GM19467 (cell line): ENCODE measurements at regions not wholly inside any gene's neighbourhood (a gene's known extent, or its start where the extent isn't known, plus 50 kb on each side); places are given as distances from the start of the nearest gene placed in this dataset.
A peak's percentile ranks its signal among the peaks of the same experiment; 100 is the strongest.

ENCODE experiments used
- ATAC-seq: cut with Tn5 transposase; IDR thresholded peaks from one replicate; pipeline ENCODE4 v1.9.1; 2021; ENCODE audit warnings: mild to moderate bottlenecking, moderate library complexity; ENCODE audit not compliant: unreplicated experiment

DNA sequence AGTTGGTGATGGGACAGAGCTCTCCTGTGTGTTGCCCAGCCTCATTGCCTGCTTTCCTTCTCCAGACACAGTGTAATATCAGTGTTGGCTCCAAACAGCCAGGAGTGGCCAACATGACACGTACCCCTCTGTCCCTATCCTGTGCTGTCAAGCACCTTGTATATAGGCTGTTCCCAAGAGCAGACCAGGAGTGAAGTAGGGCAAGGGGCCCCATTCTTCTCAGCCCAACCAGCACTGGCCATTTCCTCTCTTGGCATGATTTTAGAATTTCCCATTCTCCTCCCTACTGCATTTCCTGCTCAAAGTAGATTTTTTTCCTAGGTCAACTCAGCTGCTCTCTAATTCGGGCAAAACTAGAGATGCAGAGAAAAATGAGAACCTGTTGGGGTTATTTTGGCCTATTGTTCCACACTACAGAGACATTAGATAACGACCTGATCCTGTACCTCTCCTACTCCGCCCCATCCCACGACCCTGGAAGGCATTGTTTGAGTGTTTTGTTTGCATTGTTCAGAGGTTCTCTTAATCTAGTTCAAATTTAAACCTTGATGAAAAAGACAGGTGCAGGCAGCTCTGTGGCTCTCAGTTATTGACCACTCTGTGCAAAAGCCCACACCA is 95.6 kb downstream of the RASSF10 start:
- no peak for ATAC-seq

DNA sequence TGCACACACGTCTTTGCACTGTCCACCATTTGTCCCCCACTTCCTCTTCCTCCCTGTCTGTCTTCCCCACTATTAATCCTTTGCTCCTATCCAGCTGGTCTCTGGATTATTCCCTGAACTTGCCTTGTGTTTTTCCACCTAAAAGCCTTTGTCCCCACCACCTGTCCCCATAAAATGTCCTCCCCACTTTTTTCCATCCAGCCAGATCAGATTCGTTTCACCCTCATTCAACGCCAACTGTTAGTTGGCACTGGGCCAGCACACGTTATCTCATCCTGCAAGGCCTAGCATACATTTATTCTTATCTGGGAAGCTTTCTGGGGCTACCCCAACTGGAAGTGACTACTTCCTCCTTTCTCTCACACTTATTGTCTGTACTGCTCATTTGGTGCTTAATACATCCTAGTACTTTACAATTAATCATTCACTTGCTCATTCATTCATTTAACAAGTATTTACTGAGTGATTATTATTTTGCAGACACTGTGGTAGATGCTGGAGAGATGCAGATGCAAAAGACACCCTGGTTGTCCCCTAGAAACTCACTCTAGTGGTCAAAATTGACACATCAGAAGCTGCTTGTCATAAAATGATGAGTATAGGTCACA is 96.2 kb downstream of the RASSF10 start:
- ATAC-seq, result peak; percentile 79

DNA sequence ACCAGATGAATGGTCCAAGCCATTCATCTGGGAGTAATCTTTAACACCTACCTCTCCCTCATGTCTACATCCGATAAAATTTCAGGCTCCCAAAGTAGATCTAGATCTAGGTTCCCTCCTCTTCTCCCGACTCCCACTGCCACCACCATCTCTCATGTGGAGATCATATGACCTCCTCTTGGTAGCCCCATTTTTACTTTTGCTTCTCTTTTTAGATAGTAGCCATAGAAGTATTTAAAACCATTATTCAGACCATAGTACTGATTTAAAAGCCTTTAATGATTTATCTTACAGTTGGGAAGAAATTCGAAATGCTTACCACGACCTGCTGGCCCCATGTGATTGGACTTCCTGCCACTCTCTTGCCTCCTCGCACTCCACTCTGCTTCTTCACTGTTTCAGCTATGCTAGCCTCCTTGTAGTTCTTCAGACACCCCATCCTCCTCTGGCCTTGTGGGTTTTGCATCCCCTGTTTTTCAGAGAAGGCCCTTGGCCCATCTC is 98.5 kb downstream of the RASSF10 start:
- ATAC-seq, result no peak

DNA sequence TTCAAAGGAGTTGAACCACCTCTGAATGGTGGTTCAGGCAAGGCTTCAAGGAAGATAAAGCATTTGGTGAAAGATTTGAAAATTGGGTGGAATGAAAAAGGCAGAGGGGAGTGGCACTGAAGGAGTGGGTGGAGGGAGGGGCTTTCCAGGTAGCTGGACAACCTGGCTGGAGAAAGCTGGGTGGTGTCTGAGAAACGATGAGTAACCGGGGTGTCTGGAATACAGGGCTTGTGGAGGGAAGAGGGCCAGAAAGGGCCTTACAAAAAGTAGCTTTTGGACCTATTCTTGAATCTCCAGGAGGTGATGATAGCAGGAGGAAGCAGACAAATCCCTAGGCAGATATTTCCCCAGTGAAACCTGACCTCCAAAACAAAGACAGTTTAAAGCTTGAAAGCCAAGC is 99.3 kb downstream of the RASSF10 start:
- no peak for ATAC-seq

DNA sequence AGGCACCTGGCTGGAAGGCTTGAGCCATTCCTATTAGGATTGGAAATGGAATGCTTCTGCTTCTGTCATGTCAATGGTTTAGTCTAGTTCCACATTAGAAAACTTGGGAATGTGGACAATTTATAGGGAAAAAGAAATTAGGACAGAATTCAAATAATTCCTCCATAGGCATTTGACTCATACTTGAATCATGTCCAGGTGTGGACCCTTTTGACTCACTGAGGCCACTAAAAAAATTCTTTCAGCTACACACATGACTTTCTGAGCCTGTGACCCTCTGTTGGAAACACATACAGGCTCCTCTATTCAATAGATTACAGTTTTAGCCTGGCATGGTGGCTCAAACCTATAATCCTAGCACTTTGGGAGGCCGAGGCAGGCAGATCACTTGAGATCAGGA is 100.5 kb downstream of the RASSF10 start:
- ATAC-seq, result no peak

DNA sequence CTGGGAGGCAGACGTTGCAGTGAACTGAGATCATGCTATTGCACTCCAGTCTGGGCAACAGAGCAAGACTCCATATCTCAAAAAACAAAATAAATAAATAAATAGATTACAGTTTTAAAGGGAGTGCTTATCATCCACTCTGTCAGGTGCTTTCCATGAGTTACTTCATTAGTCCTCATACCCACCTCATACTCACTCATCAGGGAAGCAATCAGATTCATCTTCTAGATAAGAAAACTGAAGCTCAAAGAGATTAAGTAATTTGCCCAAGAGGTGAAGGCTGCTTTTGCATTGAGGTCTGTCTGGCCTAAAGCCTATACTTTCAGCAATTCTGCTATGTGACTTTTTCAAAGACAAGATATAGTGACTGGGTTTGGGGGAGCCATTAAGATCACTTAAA is 101.0 kb downstream of the RASSF10 start:
- no peak for ATAC-seq

DNA sequence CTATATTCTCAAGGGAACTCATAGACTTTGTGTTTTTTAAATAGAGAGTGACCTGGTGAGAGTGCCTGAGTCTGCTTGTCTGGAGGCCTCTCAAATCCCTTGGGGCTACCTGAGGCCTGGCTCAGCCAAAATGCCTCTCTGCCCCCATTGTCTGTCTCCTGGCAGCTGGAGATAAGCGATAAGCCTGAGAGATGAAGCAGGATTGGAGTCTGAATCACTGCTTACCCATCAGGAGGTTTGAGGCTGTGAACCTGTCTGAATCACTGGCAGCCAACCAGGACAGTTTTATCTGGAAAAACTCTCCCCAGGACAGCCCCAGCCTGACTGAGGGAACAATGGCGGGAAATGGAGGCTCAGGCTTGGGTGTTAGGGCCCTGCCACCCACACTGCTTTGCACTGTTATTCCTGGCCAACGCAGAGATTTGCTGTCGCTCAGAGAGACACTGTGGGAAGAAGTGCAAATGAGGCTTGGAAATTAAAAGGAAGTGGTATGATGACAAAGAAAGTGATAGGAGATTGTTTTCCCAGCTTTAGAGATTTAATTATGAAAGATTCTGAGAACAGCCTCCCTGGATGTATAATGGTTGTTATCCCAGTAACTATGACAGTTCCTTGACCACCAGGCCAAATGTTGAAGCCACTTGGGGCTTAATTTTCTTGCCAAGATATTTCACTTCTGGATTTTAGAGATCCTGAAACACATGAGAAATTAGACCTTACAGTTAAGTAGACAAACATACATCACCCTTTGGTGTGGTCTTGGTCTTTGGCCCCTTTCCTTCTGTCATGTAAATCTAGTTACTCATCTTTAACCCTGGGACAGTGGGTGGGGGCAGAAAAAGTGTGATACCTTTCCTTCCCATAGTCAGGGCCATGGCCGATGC is 102.1 kb downstream of the RASSF10 start:
- ATAC-seq, result no peak

DNA sequence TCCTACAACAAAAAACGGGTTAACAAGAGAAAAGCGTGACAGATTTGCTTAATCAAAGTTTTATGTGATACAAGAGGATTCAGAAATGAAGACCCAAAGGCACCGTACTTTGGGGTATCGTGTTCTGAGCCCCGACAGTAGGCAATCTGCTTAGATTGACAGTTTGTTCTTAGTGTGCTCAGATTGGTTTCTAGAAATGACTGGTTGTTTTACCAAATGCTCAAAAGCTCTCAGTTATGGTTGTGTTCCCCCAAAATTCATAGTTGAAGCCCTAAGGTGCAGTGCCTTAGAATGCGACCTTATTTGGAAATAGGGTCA is 102.7 kb downstream of the RASSF10 start:
- ATAC-seq, result no peak

DNA sequence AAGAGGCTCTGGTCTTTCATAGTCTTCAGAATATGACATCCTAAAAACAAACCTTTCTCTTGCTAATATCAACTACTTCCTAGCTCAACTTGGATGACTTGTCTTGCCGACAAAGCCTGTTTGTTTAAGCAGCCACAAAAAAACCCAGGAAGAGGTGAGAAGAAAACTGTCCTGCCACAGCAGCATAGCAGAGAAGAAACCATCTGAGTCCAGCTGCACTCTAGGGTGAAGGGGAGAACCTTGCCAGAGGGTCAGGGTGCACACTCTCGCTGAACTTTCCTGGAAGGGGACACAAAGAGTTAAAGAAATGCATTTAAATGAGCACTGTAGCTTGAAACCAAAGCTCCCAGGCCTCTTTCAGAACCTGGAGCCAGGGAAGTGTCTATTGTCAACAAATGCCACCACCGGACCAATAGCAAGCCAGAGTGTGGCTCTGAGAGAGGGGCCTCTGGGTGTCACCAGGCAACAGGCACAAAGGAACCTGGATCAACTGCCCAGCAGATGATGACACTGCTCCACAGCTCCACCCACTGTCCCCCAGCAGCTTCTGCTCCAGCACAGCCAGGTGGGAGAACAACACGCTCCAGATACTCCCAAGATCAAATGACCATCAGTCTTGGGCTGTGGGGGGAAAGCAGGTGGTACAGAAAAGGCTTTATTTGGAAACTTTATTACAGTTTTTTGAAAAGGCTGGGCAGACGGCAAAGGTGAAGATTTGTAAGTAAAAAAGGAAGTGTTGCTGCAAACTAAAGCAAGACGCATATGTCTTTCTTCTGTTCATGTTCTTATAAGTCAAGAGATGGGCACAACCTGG is 105.7 kb downstream of the RASSF10 start:
- no peak for ATAC-seq

DNA sequence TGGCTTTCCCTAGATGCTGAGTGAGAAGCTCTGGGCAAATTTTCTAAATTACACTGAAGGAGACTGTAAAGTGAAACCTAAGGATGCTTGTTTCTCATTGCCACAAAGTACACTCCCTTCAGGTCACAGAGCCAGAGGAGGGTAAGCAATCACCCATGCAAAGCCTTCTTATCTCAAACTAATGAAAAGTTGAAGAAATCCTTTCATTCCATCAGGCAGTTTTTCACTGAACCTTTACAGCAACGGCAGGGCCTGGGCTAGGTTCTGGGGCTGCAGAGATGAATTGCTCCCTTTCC is 106.2 kb downstream of the RASSF10 start:
- ATAC-seq, result no peak

DNA sequence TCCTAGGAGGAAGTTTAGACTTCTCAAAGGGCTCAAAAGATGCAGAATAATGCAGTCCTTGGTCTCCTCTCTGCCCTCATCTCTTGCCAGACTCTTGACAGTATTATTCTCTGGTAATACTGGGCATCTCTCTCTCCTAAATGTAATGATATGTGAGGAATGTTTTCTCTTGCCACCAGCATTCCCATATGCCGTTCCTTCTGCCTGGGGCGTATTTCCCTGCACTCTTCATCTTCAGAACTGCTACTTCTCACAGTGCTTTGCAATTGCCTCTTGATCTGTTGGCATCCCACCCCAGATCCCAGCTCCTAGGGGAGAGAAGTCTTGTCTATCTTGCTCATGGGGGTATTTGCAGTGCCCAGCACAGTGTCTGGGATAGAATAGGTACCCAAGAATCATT is 107.4 kb downstream of the RASSF10 start:
- ATAC-seq, result no peak

DNA sequence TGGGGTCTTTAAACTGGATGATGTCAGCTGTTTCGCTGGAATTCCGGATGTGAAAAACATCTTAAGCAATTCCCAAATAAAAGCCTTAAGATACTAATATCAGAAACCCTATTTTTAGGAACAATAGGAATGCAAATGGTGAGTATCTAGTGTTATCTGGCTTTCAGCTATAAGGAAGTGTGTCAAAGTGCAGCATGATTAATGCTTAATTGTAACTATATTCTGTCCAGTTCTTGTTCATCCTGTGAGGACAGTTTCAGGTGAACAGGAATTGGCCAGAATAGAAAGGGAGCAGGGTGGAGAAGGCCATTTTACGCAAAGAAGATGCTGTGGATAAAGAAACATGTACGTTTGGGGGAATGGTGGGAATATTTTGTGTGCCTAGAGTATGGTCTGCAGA is 108.2 kb downstream of the RASSF10 start:
- ATAC-seq, result no peak

DNA sequence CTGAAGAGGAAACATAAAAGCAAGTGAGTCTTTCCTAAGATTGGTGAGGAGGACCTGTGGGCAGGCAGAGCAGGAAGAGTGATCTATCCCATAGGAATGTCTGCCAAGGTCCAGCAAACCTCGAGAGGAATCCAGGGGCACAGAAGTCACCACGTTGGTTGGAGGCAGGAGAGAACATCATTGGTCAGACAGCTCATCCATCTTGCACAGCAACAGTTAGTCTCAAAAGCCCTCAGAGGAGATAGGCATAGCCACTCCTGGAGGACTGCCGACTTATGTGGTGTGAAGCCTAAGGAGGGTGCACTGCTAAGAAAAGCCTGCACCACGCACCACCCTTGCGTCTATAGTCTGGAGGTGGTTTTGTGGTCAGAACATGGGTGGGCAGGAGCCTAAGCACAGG is 109.1 kb downstream of the RASSF10 start:
- no peak for ATAC-seq

DNA sequence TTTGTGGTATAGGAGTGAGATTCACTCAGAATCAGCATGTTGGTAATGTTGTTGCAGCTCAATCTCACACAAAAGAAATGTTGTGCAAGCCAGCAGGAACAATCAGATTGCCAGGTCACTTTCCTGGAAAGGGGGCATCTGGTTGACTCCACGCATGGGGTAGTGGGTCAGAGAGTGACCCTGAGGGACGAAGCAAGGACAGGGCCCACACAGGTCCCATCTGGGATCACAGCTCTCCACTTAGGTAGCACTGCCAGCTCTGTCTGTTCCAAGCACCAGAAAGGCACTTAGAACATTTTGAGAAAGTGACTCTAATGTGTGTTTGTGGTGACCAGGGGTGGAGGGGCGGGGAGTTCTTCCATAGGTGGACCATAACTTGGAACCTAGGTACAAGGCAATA is 109.5 kb downstream of the RASSF10 start:
- no peak for ATAC-seq

DNA sequence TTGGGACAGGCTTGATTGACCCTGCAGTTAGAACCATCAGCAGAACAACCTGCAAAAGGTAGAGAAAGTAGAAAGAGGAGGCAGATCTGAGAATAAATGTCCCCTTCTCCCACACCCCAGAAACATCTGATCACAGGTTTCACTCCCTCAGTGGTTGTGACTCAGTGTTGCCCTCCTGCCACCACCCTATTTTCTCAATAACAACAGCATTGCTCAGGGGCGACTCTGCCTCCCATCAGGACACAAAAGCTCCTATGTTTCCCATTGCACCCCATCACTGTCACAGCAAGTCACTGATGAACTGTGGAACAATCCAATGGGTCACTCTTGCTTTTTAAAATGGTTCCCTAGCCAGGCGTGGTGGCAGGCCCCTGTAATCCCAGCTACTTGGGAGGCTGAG is 110.2 kb downstream of the RASSF10 start:
- ATAC-seq, result no peak

DNA sequence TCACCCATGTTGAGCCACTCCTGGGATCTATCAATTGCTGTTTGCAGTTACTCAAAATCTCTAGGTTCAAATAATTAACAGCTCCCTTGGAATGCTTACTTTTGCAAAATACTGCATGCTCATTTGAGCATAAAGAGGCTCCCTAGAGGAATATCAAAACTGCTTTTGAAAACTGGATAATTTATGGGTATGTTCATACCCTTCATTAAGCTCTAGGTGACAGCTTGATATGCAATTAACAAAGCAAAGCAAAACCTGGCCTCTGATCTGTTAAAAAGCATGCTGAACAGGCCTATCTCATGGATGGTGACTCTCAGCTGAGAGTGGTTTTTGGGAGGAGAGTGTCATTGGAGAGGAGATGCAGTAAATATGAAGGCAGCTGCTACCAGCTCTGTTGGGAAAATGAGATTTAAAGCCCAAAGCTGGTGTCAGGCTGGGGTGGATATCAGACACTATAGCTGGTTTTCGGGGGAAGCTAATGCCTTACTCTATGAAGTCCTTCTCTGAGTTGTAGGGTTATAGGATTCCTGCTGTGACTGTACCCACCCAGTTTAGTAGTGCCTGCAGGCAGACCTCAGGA is 110.9 kb downstream of the RASSF10 start:
- no peak for ATAC-seq

DNA sequence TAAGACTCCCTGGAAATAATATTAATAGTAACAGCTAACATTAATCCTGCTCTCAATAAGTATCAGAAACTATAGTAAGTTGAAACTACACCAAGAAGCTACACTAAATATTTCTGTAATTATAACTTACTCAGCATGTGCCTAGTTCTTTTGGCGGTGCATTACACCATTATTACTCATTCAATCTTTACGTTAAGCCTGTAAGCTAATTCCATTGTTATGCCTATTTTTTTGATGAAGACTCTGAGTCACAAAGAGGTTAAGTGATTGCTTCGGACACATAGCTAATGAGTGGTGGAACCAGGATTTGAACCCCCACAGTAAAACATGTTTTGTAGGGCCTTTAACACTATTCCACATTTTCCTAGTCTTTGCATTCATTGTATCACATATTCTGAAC is 111.6 kb downstream of the RASSF10 start:
- no peak for ATAC-seq

DNA sequence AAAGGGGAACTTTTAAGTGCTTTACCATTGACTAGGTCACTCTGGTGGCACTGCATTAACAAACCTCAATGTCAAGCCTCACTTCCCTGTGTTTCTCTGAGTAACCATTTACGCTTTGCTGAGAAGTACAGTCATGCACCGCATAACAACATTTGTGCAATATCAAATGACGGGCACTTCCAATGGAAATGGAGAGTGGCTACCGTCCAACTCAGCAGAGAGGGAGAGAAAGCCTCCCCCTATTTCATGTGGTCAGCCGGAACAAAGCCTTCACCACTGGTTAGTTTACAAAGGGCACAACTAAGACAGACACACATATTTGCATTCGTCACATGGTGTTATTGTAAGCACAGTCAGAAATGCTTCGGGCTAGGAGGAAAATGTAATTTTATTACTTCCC is 117.3 kb downstream of the RASSF10 start:
- no peak for ATAC-seq

DNA sequence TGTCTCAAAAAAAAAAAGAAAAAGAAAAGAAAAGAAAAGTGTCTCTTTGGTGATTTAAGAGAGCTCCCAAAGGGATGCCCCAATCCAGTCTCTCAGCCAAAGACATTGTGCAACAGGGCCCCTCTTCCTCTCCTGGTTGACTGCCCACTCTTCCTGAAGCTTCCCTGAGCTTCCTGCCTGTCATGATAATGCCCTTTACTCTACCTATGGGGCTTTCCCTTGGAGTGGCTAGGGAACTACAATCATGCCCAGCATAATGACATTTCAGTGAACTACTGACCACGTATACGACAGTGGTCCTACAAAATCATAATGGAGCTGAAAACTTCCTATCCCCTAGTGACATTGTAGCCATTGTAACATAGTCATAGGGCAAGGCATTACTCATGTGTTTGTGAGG is 118.0 kb downstream of the RASSF10 start:
- ATAC-seq, result no peak

DNA sequence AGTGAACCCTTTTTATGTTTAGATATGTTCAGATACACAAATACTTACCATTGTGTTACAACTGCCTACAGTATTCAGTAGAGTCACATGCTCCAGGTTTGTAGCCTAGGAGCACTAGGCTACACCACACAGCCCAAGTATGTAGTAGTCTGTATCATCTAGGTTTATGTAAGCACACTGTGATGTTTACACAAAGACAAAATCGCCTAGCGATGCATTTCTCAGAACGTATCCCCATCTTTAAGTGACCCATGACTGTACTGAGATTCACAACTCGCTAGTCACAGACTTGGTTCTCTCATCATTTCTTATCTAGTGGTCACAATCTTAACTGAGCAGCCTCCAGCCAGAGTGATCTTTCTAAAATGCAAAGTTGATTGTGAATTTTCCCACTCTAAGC is 119.2 kb downstream of the RASSF10 start:
- ATAC-seq, result no peak

DNA sequence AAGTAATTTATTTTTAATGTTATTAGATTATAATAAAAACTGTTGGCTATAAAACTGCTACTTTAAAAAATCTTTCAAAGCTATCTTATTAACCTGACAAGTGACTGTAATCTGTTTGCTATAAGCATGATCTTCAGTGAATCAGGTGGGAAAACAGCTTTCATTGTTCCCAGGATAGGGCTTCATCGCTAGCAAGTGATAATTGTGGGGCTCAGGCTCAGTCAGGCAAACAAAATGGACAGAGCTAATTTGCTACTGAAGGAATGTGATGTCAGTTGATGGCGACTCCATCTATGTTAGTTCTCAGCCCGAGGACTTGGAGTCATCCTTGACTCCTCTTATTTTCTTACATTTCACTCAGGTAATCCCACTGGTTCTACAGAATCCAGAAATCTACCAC is 125.0 kb downstream of the RASSF10 start:
- ATAC-seq, result no peak
